ENCODE measurements at regions not wholly inside any gene's neighbourhood (a gene's known extent, or its start where the extent isn't known, plus 50 kb on each side); places are given as distances from the start of the nearest gene placed in this dataset.
"Not testable (repeated sequence)": the region's sequence is repeated elsewhere in the genome, so short reads cannot be mapped to it uniquely, and the experiment has no call there.

DNA sequence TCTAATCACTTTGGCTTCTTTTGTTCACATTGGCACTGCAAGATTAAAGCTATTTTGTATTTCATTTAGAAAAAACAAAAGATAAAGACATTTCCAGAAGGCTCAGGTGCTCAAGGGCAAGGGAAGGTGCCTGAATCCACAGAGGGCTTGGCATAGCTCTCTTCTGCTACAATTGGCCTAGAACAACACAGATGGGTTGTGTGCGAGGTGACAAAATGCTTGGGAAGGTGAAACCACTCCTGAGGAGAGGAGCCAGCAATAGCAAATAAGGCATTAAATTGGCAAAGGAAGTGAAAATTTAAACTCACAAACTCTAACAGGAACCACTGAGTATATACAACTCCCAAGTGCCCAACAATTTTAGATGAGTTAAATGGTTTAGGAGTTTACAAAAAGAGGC lies 1290.4 kb upstream of the CHAC2 start:
- Histone ChIP-seq H3K4me3 (no peak overlapping the region), H3K27me3 (no peaks in the 10 kb centered on the region), H3K9me3 (no peaks in the 10 kb centered on the region), H3K36me3 (no peaks in the 10 kb centered on the region), H3K4me1 (no peaks in the 10 kb centered on the region), H3K27ac (no peak overlapping the region)
- no peak for DNase-seq (ENCODE audit: low spot score in 2 of 2)
- 68% methylated on average over 1 of the region's 1 CpG for WGBS
- TF ChIP-seq POLR2A (IDR thresholded peaks at IDR 0.05) (no peak), POLR2AphosphoS5 (IDR thresholded peaks at IDR 0.05) (no peak), EP300 (IDR thresholded peaks at IDR 0.05) (no peak)
- TF ChIP-seq, protein P1, sequence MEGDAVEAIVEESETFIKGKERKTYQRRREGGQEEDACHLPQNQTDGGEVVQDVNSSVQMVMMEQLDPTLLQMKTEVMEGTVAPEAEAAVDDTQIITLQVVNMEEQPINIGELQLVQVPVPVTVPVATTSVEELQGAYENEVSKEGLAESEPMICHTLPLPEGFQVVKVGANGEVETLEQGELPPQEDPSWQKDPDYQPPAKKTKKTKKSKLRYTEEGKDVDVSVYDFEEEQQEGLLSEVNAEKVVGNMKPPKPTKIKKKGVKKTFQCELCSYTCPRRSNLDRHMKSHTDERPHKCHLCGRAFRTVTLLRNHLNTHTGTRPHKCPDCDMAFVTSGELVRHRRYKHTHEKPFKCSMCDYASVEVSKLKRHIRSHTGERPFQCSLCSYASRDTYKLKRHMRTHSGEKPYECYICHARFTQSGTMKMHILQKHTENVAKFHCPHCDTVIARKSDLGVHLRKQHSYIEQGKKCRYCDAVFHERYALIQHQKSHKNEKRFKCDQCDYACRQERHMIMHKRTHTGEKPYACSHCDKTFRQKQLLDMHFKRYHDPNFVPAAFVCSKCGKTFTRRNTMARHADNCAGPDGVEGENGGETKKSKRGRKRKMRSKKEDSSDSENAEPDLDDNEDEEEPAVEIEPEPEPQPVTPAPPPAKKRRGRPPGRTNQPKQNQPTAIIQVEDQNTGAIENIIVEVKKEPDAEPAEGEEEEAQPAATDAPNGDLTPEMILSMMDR (IDR thresholded peaks at IDR 0.05): no peak

DNA sequence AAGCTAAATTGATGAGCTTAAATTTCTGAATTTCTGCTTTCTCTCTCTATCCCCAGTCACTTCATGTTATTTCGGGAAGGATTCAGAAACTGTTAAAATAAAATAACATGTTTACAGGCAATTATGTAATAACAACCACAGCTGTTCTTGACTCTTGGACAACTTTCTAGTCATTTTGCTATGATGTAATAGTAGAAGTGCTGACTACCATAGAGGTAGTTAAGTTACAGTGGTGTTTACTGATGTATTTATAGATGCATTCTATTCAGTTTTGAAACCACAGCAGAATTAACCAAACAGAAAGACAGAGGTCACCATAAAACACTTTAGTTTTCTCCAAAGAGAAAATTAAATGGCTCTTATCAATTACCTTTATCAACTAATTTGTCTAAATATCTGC lies 1292.0 kb upstream of the CHAC2 start:
- no peak for DNase-seq (ENCODE audit: low spot score in 2 of 2)
- Histone ChIP-seq H3K27me3 (no peaks in the 10 kb centered on the region), H3K36me3 (no peaks in the 10 kb centered on the region), H3K4me1 (no peaks in the 10 kb centered on the region), H3K4me3 (no peak overlapping the region), H3K27ac (no peak overlapping the region), H3K9me3 (no peaks in the 10 kb centered on the region)
- 83% methylated on average over 1 of the region's 1 CpG for WGBS
- TF ChIP-seq POLR2AphosphoS5 (IDR thresholded peaks at IDR 0.05): no peak
- TF ChIP-seq POLR2A (IDR thresholded peaks at IDR 0.05): no peak
- TF ChIP-seq, protein P1 (IDR thresholded peaks at IDR 0.05): no peak
- no peak for TF ChIP-seq EP300 (IDR thresholded peaks at IDR 0.05)

DNA sequence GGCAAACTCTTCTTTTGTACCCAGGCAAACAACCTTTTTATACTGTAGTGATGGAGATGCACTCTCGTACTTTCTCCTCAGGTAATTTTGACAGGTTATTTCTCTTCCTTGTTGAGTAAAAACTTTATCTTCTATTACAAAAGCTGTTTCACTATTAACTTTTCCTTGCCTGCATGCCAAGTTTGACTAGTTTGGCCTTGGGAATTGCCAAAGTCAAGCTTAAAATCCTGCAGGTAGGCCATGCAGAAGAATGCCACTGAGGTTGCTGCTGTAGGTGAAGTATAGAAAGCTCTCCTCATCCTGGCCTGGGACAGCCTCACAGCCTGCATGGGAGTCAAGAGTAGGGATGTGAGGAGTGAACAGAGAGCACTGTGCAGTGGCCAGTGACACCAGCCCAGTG lies 1293.5 kb upstream of the CHAC2 start:
- no peaks in the 10 kb centered on the region for H3K36me3 ChIP-seq
- no peak overlapping the region for H3K4me3 ChIP-seq
- no peak overlapping the region for H3K27ac ChIP-seq
- 63% methylated on average over 1 of the region's 1 CpG for WGBS
- no peak for DNase-seq (ENCODE audit: low spot score in 2 of 2)
- H3K4me1 ChIP-seq: no peaks in the 10 kb centered on the region
- TF ChIP-seq EP300 (IDR thresholded peaks at IDR 0.05) (no peak), POLR2A (IDR thresholded peaks at IDR 0.05) (no peak), POLR2AphosphoS5 (IDR thresholded peaks at IDR 0.05) (no peak)
- TF ChIP-seq, protein P1 (IDR thresholded peaks at IDR 0.05): no peak
- no peaks in the 10 kb centered on the region for H3K27me3 ChIP-seq
- no peaks in the 10 kb centered on the region for H3K9me3 ChIP-seq

DNA sequence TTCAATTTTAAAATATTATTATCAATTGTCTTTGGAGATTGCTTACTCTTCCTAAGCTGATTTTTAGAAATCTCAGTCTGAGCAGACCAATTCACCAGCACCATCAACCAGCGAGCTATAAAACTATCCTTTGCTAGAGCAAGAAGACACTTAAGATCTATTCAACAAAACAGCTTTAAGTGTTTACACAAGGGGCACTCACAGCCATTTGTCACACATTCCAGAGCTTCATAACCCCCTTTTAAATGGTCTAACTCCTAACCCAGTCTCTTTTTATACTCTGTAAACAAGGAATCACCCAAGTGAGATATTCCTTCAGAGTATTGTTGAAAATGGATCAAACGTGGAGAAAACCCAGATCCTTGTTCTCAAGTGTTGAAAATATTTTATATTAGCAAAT lies 1294.1 kb upstream of the CHAC2 start:
- Histone ChIP-seq H3K36me3 (no peaks in the 10 kb centered on the region), H3K9me3 (no peaks in the 10 kb centered on the region), H3K27me3 (no peaks in the 10 kb centered on the region), H3K4me1 (no peaks in the 10 kb centered on the region), H3K27ac (no peak overlapping the region), H3K4me3 (no peak overlapping the region)
- no peak for TF ChIP-seq EP300 (IDR thresholded peaks at IDR 0.05)
- TF ChIP-seq POLR2A (IDR thresholded peaks at IDR 0.05): no peak
- TF ChIP-seq, protein P1 (IDR thresholded peaks at IDR 0.05): no peak
- WGBS: 52% methylated on average over 2 of the region's 2 CpGs
- DNase-seq (ENCODE audit: low spot score in 2 of 2): no peak

DNA sequence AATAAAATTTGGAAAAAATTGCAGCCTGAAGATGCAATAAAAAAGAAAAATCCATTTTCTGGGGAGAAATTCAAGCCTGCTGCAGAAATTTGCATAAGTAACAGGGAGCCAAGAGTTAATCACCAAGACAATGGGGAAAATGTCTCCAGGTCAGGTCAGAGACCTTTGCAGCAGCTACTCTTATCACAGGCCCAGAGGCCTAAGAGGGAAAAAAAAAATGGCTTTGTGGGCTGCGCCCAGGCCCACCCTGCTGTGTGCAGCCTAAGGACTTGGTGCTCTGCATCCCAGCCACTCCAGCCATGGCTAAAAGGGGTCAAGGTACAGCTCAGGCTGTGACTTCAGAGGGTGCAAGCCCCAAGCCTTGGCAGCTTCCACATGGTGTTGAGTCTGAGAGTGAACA lies 1297.1 kb upstream of the CHAC2 start:
- H3K27me3 ChIP-seq; H3K36me3 ChIP-seq; H3K4me3 ChIP-seq; H3K27ac ChIP-seq; H3K4me1 ChIP-seq; H3K9me3 ChIP-seq; DNase-seq (ENCODE audit: low spot score in 2 of 2): not testable (repeated sequence)
- WGBS: 87% methylated on average over 1 of the region's 1 CpG

DNA sequence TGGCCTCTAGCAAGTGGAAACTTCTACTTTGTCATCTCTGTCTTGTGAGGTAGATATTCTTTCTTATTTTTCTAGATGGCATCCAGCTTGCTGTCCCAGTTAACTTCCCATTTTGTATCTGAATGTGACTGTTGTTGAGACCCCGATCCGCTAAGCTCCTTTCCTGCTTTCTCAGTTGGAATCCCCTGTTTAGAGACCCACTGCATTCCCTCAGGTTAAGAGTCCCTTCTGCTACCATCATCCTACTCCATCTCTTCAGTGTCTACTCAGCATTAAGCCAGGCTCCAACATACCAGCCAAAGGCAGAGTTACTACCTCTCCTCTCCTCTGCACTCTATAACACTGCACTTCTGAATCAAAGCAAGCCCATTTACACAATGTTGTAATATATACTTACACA lies 1300.4 kb upstream of the CHAC2 start:
- 93% methylated on average over 2 of the region's 2 CpGs for WGBS
- H3K4me3 ChIP-seq: no peak overlapping the region
- TF ChIP-seq POLR2AphosphoS5 (IDR thresholded peaks at IDR 0.05) (no peak), POLR2A (IDR thresholded peaks at IDR 0.05) (no peak), EP300 (IDR thresholded peaks at IDR 0.05) (no peak)

More for the DNA sequence above, 1300.4 kb upstream of the CHAC2 start:
- H3K27ac ChIP-seq: no peak overlapping the region
- no peaks in the 10 kb centered on the region for H3K4me1 ChIP-seq
- H3K36me3 ChIP-seq: no peaks in the 10 kb centered on the region
- no peak for DNase-seq (ENCODE audit: low spot score in 2 of 2)
- H3K9me3 ChIP-seq: no peaks in the 10 kb centered on the region
- H3K27me3 ChIP-seq: no peaks in the 10 kb centered on the region

Data from suprapubic skin (tissue), 4 donors.